Fibroblast of lung (primary cell): ENCODE measurements at regions not wholly inside any gene's neighbourhood (a gene's known extent, or its start where the extent isn't known, plus 50 kb on each side); places are given as distances from the start of the nearest gene placed in this dataset.

Experiments used
- DNase-seq, 2 donors: peaks; one replicate each; pipeline versions ENCODE4 v3.0.0 to v3.0.0-alpha.2; 2010; ENCODE audit warnings: low read depth in 2 of 2
- H2AFZ ChIP-seq: 2 replicates; pipeline ENCODE4 v1.5.1; 2012; ENCODE audit warnings: low read length, control low read depth, inconsistent platforms
- H3K27ac ChIP-seq: 2 replicates; pipeline ENCODE4 v1.5.1; 2011; ENCODE audit warnings: low read length, control low read depth; ENCODE audit not compliant: insufficient read depth
- H3K27me3 ChIP-seq: 2 replicates; pipeline ENCODE4 v1.5.1; 2011; ENCODE audit warnings: mild to moderate bottlenecking, low read length; ENCODE audit not compliant: control insufficient read depth, insufficient read depth
- H3K36me3 ChIP-seq: 2 replicates; pipeline ENCODE4 v1.5.1; 2011; ENCODE audit warnings: low read length; ENCODE audit not compliant: control insufficient read depth, insufficient read depth
- H3K4me1 ChIP-seq: 2 replicates; pipeline ENCODE4 v1.5.1; 2011; ENCODE audit warnings: low read length; ENCODE audit not compliant: control insufficient read depth, insufficient read depth; ENCODE audit errors: extremely low read depth
- H3K4me2 ChIP-seq: 2 replicates; pipeline ENCODE4 v1.5.1; 2011; ENCODE audit warnings: low read length, control low read depth; ENCODE audit not compliant: insufficient read depth; ENCODE audit errors: extremely low read depth
- H3K4me3 ChIP-seq, 4 experiments: fragments of 200-600 bp in 1 of 4; sonication (generic) in 1 of 4; replicated peaks in 1 of 4; 2 replicates each; pipeline ENCODE4 v1.5.1; 2011 to 2016; ENCODE audit warnings: low read length in 4 of 4, low read depth in 3 of 4, mild to moderate bottlenecking in 3 of 4, control low read depth in 2 of 4, inconsistent platforms in 1 of 4, mixed read lengths in 1 of 4; ENCODE audit not compliant: insufficient read depth in 1 of 4; ENCODE audit errors: control extremely low read depth in 1 of 4
- H3K79me2 ChIP-seq: 2 replicates; pipeline ENCODE4 v1.5.1; 2012; ENCODE audit warnings: mild to moderate bottlenecking, low read length, inconsistent platforms; ENCODE audit not compliant: control insufficient read depth, insufficient read depth
- H3K9ac ChIP-seq: 2 replicates; pipeline ENCODE4 v1.5.1; 2011; ENCODE audit warnings: mild to moderate bottlenecking, low read length, control low read depth; ENCODE audit not compliant: insufficient read depth
- H3K9me3 ChIP-seq: 2 replicates; pipeline ENCODE4 v1.5.1; 2012; ENCODE audit warnings: low read depth, low read length; ENCODE audit not compliant: control insufficient read depth, insufficient read depth
- H4K20me1 ChIP-seq: 2 replicates; pipeline ENCODE4 v1.5.1; 2011; ENCODE audit warnings: low read length; ENCODE audit not compliant: control insufficient read depth, insufficient read depth; ENCODE audit errors: extremely low read depth
- EZH2 ChIP-seq: IDR thresholded peaks from 2 replicates; pipeline ENCODE4 v1.5.1; 2012; ENCODE audit warnings: low read length, control low read depth, mild to moderate bottlenecking; ENCODE audit errors: missing control alignments
- TF ChIP-seq, protein P1 (sequence below), 2 donors: IDR thresholded peaks in 1 of 2; conservative IDR thresholded peaks in 1 of 2; 1 replicate in 1 of 2; 2 replicates in 1 of 2; pipeline ENCODE4 v1.5.1; 2011 to 2012; ENCODE audit warnings: low read length in 2 of 2, control low read depth in 1 of 2, inconsistent platforms in 1 of 2, low read depth in 1 of 2, mild to moderate bottlenecking in 1 of 2

DNA sequence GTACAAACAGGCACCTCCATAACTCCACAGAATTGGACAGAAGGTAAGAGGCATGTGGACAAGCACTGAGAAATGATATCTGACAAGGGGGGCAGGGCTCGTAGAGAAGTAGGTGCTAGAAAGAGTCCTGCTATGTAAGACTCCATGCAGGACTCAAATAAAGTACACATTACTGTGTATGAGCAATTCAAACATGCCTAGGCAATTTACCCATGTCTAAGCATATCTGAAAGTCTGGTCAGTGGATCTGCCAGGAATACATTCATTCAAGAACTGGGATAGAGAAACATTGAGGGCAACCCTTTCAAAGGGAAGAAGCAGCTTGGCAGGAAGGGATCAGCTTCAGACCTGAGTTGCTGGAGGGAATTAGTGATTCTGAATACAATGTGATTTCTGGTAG, 174.1 kb upstream of the MCTP2 start:
- H3K27me3 ChIP-seq: no peaks in the 10 kb centered on the region
- no peak overlapping the region for H3K4me3 ChIP-seq
- H4K20me1 ChIP-seq: no peaks in the 10 kb centered on the region
- no peak for TF ChIP-seq EZH2
- TF ChIP-seq, protein P1, sequence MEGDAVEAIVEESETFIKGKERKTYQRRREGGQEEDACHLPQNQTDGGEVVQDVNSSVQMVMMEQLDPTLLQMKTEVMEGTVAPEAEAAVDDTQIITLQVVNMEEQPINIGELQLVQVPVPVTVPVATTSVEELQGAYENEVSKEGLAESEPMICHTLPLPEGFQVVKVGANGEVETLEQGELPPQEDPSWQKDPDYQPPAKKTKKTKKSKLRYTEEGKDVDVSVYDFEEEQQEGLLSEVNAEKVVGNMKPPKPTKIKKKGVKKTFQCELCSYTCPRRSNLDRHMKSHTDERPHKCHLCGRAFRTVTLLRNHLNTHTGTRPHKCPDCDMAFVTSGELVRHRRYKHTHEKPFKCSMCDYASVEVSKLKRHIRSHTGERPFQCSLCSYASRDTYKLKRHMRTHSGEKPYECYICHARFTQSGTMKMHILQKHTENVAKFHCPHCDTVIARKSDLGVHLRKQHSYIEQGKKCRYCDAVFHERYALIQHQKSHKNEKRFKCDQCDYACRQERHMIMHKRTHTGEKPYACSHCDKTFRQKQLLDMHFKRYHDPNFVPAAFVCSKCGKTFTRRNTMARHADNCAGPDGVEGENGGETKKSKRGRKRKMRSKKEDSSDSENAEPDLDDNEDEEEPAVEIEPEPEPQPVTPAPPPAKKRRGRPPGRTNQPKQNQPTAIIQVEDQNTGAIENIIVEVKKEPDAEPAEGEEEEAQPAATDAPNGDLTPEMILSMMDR (conservative IDR thresholded peaks at IDR 0.05 in 1 of 2, IDR thresholded peaks at IDR 0.05 in 1 of 2; ENCODE audit: low read depth in 1 of 2, low read length in 2 of 2): no peak
- H3K9ac ChIP-seq: no peak overlapping the region
- no peak overlapping the region for H2AFZ ChIP-seq
- no peaks in the 10 kb centered on the region for H3K9me3 ChIP-seq
- no peaks in the 10 kb centered on the region for H3K36me3 ChIP-seq
- no peaks in the 10 kb centered on the region for H3K4me1 ChIP-seq
- no peaks in the 10 kb centered on the region for H3K79me2 ChIP-seq
- DNase-seq: no peak
- H3K4me2 ChIP-seq: no peak overlapping the region
- H3K27ac ChIP-seq: no peak overlapping the region

DNA sequence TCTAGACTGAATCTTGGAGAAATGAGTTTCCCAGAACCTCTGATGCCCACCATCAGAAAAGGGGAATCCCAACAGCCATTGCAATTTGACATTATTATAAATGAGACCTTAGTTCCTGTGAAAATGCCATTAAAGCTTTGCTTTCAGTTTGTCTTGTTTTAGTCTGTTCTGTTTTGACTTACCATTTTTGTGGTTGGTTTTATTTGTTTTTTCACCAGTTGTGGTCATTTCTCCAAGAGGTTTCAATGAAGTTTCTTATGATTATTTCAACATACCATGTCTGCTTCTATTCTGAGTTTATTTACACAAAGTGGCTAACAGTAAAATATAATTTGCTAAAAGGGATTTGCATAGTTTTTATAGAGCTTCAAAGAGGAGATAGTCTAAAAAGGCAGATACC, 175.0 kb upstream of the MCTP2 start:
- Histone ChIP-seq H3K79me2 (no peaks in the 10 kb centered on the region), H3K27me3 (no peaks in the 10 kb centered on the region), H3K9me3 (no peaks in the 10 kb centered on the region), H3K27ac (no peak overlapping the region), H3K4me3 (no peak overlapping the region), H2AFZ (no peak overlapping the region), H4K20me1 (no peaks in the 10 kb centered on the region), H3K4me1 (no peaks in the 10 kb centered on the region), H3K4me2 (no peak overlapping the region), H3K36me3 (no peaks in the 10 kb centered on the region), H3K9ac (no peak overlapping the region)
- peak; percentile 67 to 85 for DNase-seq
- no peak for TF ChIP-seq EZH2
- TF ChIP-seq, protein P1 (conservative IDR thresholded peaks at IDR 0.05 in 1 of 2, IDR thresholded peaks at IDR 0.05 in 1 of 2; ENCODE audit: low read depth in 1 of 2, low read length in 2 of 2): no peak

DNA sequence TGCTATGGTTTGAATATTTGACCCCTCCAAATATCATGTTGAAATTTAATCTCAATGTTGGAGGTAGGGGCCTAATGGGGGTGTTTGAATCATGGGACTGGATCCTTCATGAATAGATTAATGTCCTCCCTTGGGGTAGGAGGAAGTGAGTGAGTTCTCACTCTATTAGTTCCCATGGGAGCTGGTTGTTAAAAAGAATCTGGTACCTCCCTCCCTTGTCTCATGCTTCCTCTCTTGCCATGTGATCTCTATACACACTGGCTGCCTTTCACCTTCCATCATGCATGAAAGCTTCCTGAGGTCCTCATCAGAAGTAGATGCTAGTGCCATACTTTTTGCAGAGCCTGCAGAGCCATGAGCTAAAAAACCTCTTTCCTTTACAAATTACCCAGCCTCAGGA, 177.7 kb upstream of the MCTP2 start:
- no peak overlapping the region for H3K4me2 ChIP-seq
- H3K4me3 ChIP-seq: no peak overlapping the region
- no peaks in the 10 kb centered on the region for H3K9me3 ChIP-seq
- no peaks in the 10 kb centered on the region for H3K4me1 ChIP-seq
- H3K27me3 ChIP-seq: no peaks in the 10 kb centered on the region
- no peaks in the 10 kb centered on the region for H4K20me1 ChIP-seq
- H3K9ac ChIP-seq: no peak overlapping the region
- H3K79me2 ChIP-seq: no peaks in the 10 kb centered on the region
- no peaks in the 10 kb centered on the region for H3K36me3 ChIP-seq
- no peak overlapping the region for H3K27ac ChIP-seq
- H2AFZ ChIP-seq: no peak overlapping the region
- no peak for DNase-seq
- TF ChIP-seq, protein P1 (conservative IDR thresholded peaks at IDR 0.05 in 1 of 2, IDR thresholded peaks at IDR 0.05 in 1 of 2; ENCODE audit: low read depth in 1 of 2, low read length in 2 of 2): no peak
- TF ChIP-seq EZH2: no peak
